GM12874 (cell line): ENCODE measurements at regions not wholly inside any gene's neighbourhood (a gene's known extent, or its start where the extent isn't known, plus 50 kb on each side); places are given as distances from the start of the nearest gene placed in this dataset.

Experiments
- CTCF ChIP-seq: IDR thresholded peaks from 2 replicates; pipeline ENCODE4 v1.5.1; 2011; ENCODE audit warnings: low read depth, mild to moderate bottlenecking, control low read depth, low read length, moderate library complexity; ENCODE audit not compliant: insufficient read depth

GRCh38 chr15:31523655-31524049 lies 197.0 kb downstream of the KLF13 start:
- TF ChIP-seq CTCF, result no peak

GRCh38 chr15:31525185-31525695 lies 198.6 kb downstream of the KLF13 start:
- no peak for TF ChIP-seq CTCF

GRCh38 chr15:31525988-31526665 lies 199.5 kb downstream of the KLF13 start:
- no peak for TF ChIP-seq CTCF

- no peak for TF ChIP-seq CTCF
These were observed 200.5 kb downstream of the KLF13 start for GRCh38 chr15:31526916-31527690.

GRCh38 chr15:31528846-31529245 lies 202.2 kb downstream of the KLF13 start:
- TF ChIP-seq CTCF, result no peak

GRCh38 chr15:31537770-31538592 lies 211.3 kb downstream of the KLF13 start:
- no peak for TF ChIP-seq CTCF

- TF ChIP-seq CTCF, result no peak
These were observed 214.0 kb downstream of the KLF13 start for GRCh38 chr15:31540633-31541032.
